WTC11 (cell line): ENCODE measurements at regions not wholly inside any gene's neighbourhood (a gene's known extent, or its start where the extent isn't known, plus 50 kb on each side); places are given as distances from the start of the nearest gene placed in this dataset.

ENCODE experiments used
- CTCF ChIP-seq: fragments of 200-600 bp; IDR thresholded peaks from 2 replicates; pipeline ENCODE4 v1.8.0; 2022; ENCODE audit warnings: antibody characterized with exemption
- FOXJ3 ChIP-seq: sonication (generic); formaldehyde crosslinking; IDR thresholded peaks from 2 replicates; pipeline ENCODE4 v1.9.0; 2021; ENCODE audit warnings: missing genetic modification reagents, mild to moderate bottlenecking, borderline replicate concordance
- FOXK1 ChIP-seq: sonication (generic); formaldehyde crosslinking; IDR thresholded peaks from 2 replicates; pipeline ENCODE4 v1.8.0; 2022; ENCODE audit warnings: mild to moderate bottlenecking, moderate library complexity, missing genetic modification reagents
- IRF1 ChIP-seq: sonication (generic); formaldehyde crosslinking; IDR thresholded peaks from 2 replicates; pipeline ENCODE4 v1.8.0; 2023; ENCODE audit warnings: missing genetic modification reagents
- JUN ChIP-seq: sonication (generic); formaldehyde crosslinking; IDR thresholded peaks from 2 replicates; pipeline ENCODE4 v1.8.0; 2023; ENCODE audit warnings: mild to moderate bottlenecking, missing genetic modification reagents
- NR1H2 ChIP-seq: sonication (generic); formaldehyde crosslinking; IDR thresholded peaks from 2 replicates; pipeline ENCODE4 v1.9.0; 2021; ENCODE audit warnings: mild to moderate bottlenecking, moderate library complexity, missing genetic modification reagents
- NR3C1 ChIP-seq: sonication (generic); formaldehyde crosslinking; conservative IDR thresholded peaks from 2 replicates; pipeline ENCODE4 v1.8.1; 2023; ENCODE audit warnings: low read depth, mild to moderate bottlenecking, missing genetic modification reagents
- SP1 ChIP-seq: sonication (generic); formaldehyde crosslinking; conservative IDR thresholded peaks from 2 replicates; pipeline ENCODE4 v1.8.1; 2022; ENCODE audit warnings: missing genetic modification reagents
- TEAD4 ChIP-seq: sonication (generic); formaldehyde crosslinking; IDR thresholded peaks from 2 replicates; pipeline ENCODE4 v1.8.0; 2022; ENCODE audit warnings: mild to moderate bottlenecking, missing genetic modification reagents
- ZNF138 ChIP-seq: sonication (generic); formaldehyde crosslinking; conservative IDR thresholded peaks from 2 replicates; pipeline ENCODE4 v1.8.1; 2022; ENCODE audit warnings: mild to moderate bottlenecking, moderate library complexity, missing genetic modification reagents
- ZNF232 ChIP-seq: sonication (generic); formaldehyde crosslinking; IDR thresholded peaks from 2 replicates; pipeline ENCODE4 v1.8.0; 2022; ENCODE audit warnings: mild to moderate bottlenecking, missing genetic modification reagents
- ZNF671 ChIP-seq: fragments of 250-450 bp; sonication (Bioruptor Pico); IDR thresholded peaks from 2 replicates; pipeline ENCODE4 v1.8.0; 2021; ENCODE audit warnings: mild to moderate bottlenecking
- TF ChIP-seq, protein P1 (sequence below): sonication (generic); formaldehyde crosslinking; IDR thresholded peaks from 2 replicates; pipeline ENCODE4 v1.8.1; 2023; ENCODE audit warnings: mild to moderate bottlenecking, missing genetic modification reagents, moderate library complexity

DNA sequence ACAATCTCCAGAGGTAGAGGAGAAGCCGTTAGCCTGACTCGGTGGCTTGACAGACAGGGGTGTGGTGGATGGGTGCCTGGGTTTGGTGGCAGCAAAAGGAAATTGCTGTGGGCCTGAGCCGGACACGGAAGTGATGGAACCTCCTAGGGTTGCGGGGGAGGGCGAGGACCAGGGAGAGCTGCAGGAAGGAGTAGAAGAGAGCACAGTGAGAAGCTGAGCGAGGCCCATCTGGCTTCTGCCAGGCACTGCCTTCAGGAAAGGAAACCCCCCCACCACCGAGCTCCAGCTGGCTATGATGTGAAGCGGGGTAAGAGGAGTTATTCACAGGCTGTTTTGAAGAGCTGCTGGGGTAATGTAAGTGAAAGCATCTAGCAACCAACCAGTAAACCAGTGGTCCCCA, 134.6 kb downstream of the TSN start:
- TF ChIP-seq ZNF232 (no peak), CTCF (no peak), ZNF671 (no peak), NR1H2 (no peak), ZNF138 (CRISPR knock-in tag) (no peak), TEAD4 (CRISPR knock-in tag) (no peak), FOXJ3 (CRISPR knock-in tag) (no peak), JUN (CRISPR knock-in tag) (no peak), NR3C1 (CRISPR knock-in tag) (no peak), FOXK1 (CRISPR knock-in tag) (no peak), SP1 (no peak), IRF1 (no peak)
- TF ChIP-seq, protein P1, sequence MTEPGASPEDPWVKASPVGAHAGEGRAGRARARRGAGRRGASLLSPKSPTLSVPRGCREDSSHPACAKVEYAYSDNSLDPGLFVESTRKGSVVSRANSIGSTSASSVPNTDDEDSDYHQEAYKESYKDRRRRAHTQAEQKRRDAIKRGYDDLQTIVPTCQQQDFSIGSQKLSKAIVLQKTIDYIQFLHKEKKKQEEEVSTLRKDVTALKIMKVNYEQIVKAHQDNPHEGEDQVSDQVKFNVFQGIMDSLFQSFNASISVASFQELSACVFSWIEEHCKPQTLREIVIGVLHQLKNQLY (CRISPR knock-in tag), result no peak
